Neural cell (in vitro differentiated cells): ENCODE measurements at regions not wholly inside any gene's neighbourhood (a gene's known extent, or its start where the extent isn't known, plus 50 kb on each side); places are given as distances from the start of the nearest gene placed in this dataset.

Experiments used
- H2AFZ ChIP-seq: fragments of 200-600, 300-800 bp; sonication (generic), shearing (Covaris generic); 2 replicates; pipeline ENCODE4 v1.6.0; 2014; ENCODE audit warnings: low read depth, mild to moderate bottlenecking, antibody characterized with exemption, low read length, moderate library complexity
- H3F3A ChIP-seq: fragments of 200-600 bp; shearing (Covaris generic); 2 replicates; pipeline ENCODE4 v1.6.1; 2016; ENCODE audit warnings: mild to moderate bottlenecking, moderate library complexity, mixed read lengths, antibody characterized with exemption, low read length; ENCODE audit not compliant: insufficient read depth, poor library complexity, severe bottlenecking
- H3K27ac ChIP-seq: fragments of 200-600, 300-800 bp; sonication (generic), shearing (Covaris generic); 2 replicates; pipeline ENCODE4 v1.5.1; 2014; ENCODE audit warnings: mild to moderate bottlenecking, low read length, moderate library complexity
- H3K27me3 ChIP-seq: fragments of 300-800, 200-600 bp; sonication (generic), shearing (Covaris generic); 2 replicates; pipeline ENCODE4 v1.6.0; 2014; ENCODE audit warnings: mild to moderate bottlenecking, low read depth, low read length, moderate library complexity; ENCODE audit not compliant: insufficient read depth
- H3K36me3 ChIP-seq: fragments of 300-800, 200-600 bp; sonication (generic), shearing (Covaris generic); 2 replicates; pipeline ENCODE4 v1.5.1; 2014; ENCODE audit warnings: mild to moderate bottlenecking, antibody characterized with exemption, low read length, moderate library complexity; ENCODE audit not compliant: insufficient read depth
- H3K4me2 ChIP-seq: fragments of 300-800, 200-600 bp; sonication (generic), shearing (Covaris generic); 2 replicates; pipeline ENCODE4 v1.6.0; 2014; ENCODE audit warnings: mild to moderate bottlenecking, low read length
- H3K4me3 ChIP-seq: fragments of 300-800, 200-600 bp; sonication (generic), shearing (Covaris generic); 2 replicates; pipeline ENCODE4 v1.5.1; 2014; ENCODE audit warnings: mild to moderate bottlenecking, low read length, moderate library complexity
- H3K79me2 ChIP-seq: fragments of 200-600 bp; shearing (Covaris generic); replicated peaks from 2 replicates; pipeline ENCODE4 v1.6.0; 2014; ENCODE audit warnings: mild to moderate bottlenecking, low read length, moderate library complexity; ENCODE audit not compliant: insufficient read depth
- H3K9ac ChIP-seq: fragments of 300-800, 200-600 bp; sonication (generic), shearing (Covaris generic); 2 replicates; pipeline ENCODE4 v1.6.1; 2016; ENCODE audit warnings: mild to moderate bottlenecking, low read length, mixed read lengths
- H3K9me2 ChIP-seq: fragments of 200-600 bp; shearing (Covaris generic); 2 replicates; pipeline ENCODE4 v1.6.1; 2016; ENCODE audit warnings: mild to moderate bottlenecking, low read length, mixed read lengths; ENCODE audit not compliant: insufficient read depth
- H3K9me3 ChIP-seq: fragments of 200-600, 300-800 bp; sonication (generic), shearing (Covaris generic); 2 replicates; pipeline ENCODE4 v1.6.1; 2016; ENCODE audit warnings: mild to moderate bottlenecking, mixed run types, low read length, moderate library complexity, mixed read lengths
- H4K20me1 ChIP-seq: fragments of 200-600 bp; shearing (Covaris generic); 2 replicates; pipeline ENCODE4 v1.6.1; 2016; ENCODE audit warnings: mild to moderate bottlenecking, mixed run types; ENCODE audit not compliant: insufficient read depth
- CTCF ChIP-seq: fragments of 450-650 bp; IDR thresholded peaks from 2 replicates; pipeline ENCODE4 v1.5.1; 2014; ENCODE audit warnings: antibody characterized with exemption, mild to moderate bottlenecking, moderate library complexity; ENCODE audit not compliant: poor library complexity, severe bottlenecking
- EP300 ChIP-seq: fragments of 450-650 bp; conservative IDR thresholded peaks from 2 replicates; pipeline ENCODE4 v1.6.1; 2014; ENCODE audit warnings: antibody characterized with exemption, mild to moderate bottlenecking, moderate library complexity; ENCODE audit not compliant: poor library complexity, severe bottlenecking
- EZH2 ChIP-seq: fragments of 200-600, 300-800 bp; shearing (Covaris generic), sonication (generic); IDR thresholded peaks from 2 replicates; pipeline ENCODE4 v1.6.1; 2014; ENCODE audit warnings: antibody characterized with exemption, low read length, borderline replicate concordance, mild to moderate bottlenecking; ENCODE audit not compliant: insufficient read depth, poor library complexity, severe bottlenecking
- MXI1 ChIP-seq: fragments of 450-650 bp; conservative IDR thresholded peaks from 2 replicates; pipeline ENCODE4 v1.6.1; 2014; ENCODE audit warnings: antibody characterized with exemption, mild to moderate bottlenecking; ENCODE audit not compliant: poor library complexity, severe bottlenecking
- POLR2AphosphoS5 ChIP-seq: IDR thresholded peaks from 2 replicates; pipeline ENCODE4 v1.6.1; 2012
- RAD21 ChIP-seq: fragments of 450-650 bp; conservative IDR thresholded peaks from 2 replicates; pipeline ENCODE4 v1.6.1; 2014; ENCODE audit warnings: antibody characterized with exemption, mild to moderate bottlenecking, moderate library complexity
- REST ChIP-seq: IDR thresholded peaks from 2 replicates; pipeline ENCODE4 v1.6.1; 2012; ENCODE audit warnings: borderline replicate concordance
- SMC3 ChIP-seq: fragments of 450-650 bp; conservative IDR thresholded peaks from 2 replicates; pipeline ENCODE4 v1.6.1; 2014; ENCODE audit warnings: antibody characterized with exemption, mild to moderate bottlenecking, moderate library complexity; ENCODE audit not compliant: poor library complexity
- TAF1 ChIP-seq: IDR thresholded peaks from 2 replicates; pipeline ENCODE4 v1.6.1; 2012; ENCODE audit warnings: low read depth

GRCh38 chr18:28757466-28758008 is 580.6 kb upstream of the CDH2 start:
- no peak overlapping the region for H3K4me2 ChIP-seq
- H3K9me2 ChIP-seq = no peaks in the 10 kb centered on the region
- no peaks in the 10 kb centered on the region for H3K27me3 ChIP-seq
- no peak overlapping the region for H3K9ac ChIP-seq
- no peak overlapping the region for H3K27ac ChIP-seq
- H3K4me3 ChIP-seq = no peak overlapping the region
- TF ChIP-seq TAF1 = no peak
- no peak for TF ChIP-seq RAD21
- TF ChIP-seq SMC3 = no peak
- no peak for TF ChIP-seq REST
- no peak for TF ChIP-seq POLR2AphosphoS5
- no peak for TF ChIP-seq MXI1
- no peak for TF ChIP-seq EP300
- no peaks in the 10 kb centered on the region for H4K20me1 ChIP-seq
- H3K79me2 ChIP-seq = no peaks in the 10 kb centered on the region
- H2AFZ ChIP-seq = no peak overlapping the region
- no peaks in the 10 kb centered on the region for H3K9me3 ChIP-seq
- H3F3A ChIP-seq = no peaks in the 10 kb centered on the region
- H3K36me3 ChIP-seq = no peaks in the 10 kb centered on the region

GRCh38 chr18:28743115-28743514 is 566.2 kb upstream of the CDH2 start:
- Histone ChIP-seq H3K27me3 (no peaks in the 10 kb centered on the region), H2AFZ (no peak overlapping the region), H3K9me3 (no peaks in the 10 kb centered on the region), H3K9me2 (no peaks in the 10 kb centered on the region), H3F3A (no peaks in the 10 kb centered on the region), H3K4me3 (no peak overlapping the region), H3K27ac (no peak overlapping the region), H3K9ac (no peak overlapping the region), H3K36me3 (no peaks in the 10 kb centered on the region), H4K20me1 (no peaks in the 10 kb centered on the region), H3K4me2 (no peak overlapping the region), H3K79me2 (no peaks in the 10 kb centered on the region)
- TF ChIP-seq TAF1 (no peak), EZH2 (no peak), CTCF (no peak), SMC3 (no peak), RAD21 (no peak), POLR2AphosphoS5 (no peak), REST (no peak), EP300 (no peak), MXI1 (no peak)
